Fibroblast of lung (primary cell): ENCODE measurements at regions not wholly inside any gene's neighbourhood (a gene's known extent, or its start where the extent isn't known, plus 50 kb on each side); places are given as distances from the start of the nearest gene placed in this dataset.

ENCODE experiments used
- DNase-seq, 2 donors: peaks; one replicate each; pipeline versions ENCODE4 v3.0.0 to v3.0.0-alpha.2; 2010; ENCODE audit warnings: low read depth in 2 of 2
- H2AFZ ChIP-seq: 2 replicates; pipeline ENCODE4 v1.5.1; 2012; ENCODE audit warnings: low read length, control low read depth, inconsistent platforms
- H3K27ac ChIP-seq: 2 replicates; pipeline ENCODE4 v1.5.1; 2011; ENCODE audit warnings: low read length, control low read depth; ENCODE audit not compliant: insufficient read depth
- H3K27me3 ChIP-seq: 2 replicates; pipeline ENCODE4 v1.5.1; 2011; ENCODE audit warnings: mild to moderate bottlenecking, low read length; ENCODE audit not compliant: control insufficient read depth, insufficient read depth
- H3K36me3 ChIP-seq: 2 replicates; pipeline ENCODE4 v1.5.1; 2011; ENCODE audit warnings: low read length; ENCODE audit not compliant: control insufficient read depth, insufficient read depth
- H3K4me1 ChIP-seq: 2 replicates; pipeline ENCODE4 v1.5.1; 2011; ENCODE audit warnings: low read length; ENCODE audit not compliant: control insufficient read depth, insufficient read depth; ENCODE audit errors: extremely low read depth
- H3K4me2 ChIP-seq: 2 replicates; pipeline ENCODE4 v1.5.1; 2011; ENCODE audit warnings: low read length, control low read depth; ENCODE audit not compliant: insufficient read depth; ENCODE audit errors: extremely low read depth
- H3K4me3 ChIP-seq, 4 experiments: fragments of 200-600 bp in 1 of 4; sonication (generic) in 1 of 4; replicated peaks in 1 of 4; 2 replicates each; pipeline ENCODE4 v1.5.1; 2011 to 2016; ENCODE audit warnings: low read length in 4 of 4, low read depth in 3 of 4, mild to moderate bottlenecking in 3 of 4, control low read depth in 2 of 4, inconsistent platforms in 1 of 4, mixed read lengths in 1 of 4; ENCODE audit not compliant: insufficient read depth in 1 of 4; ENCODE audit errors: control extremely low read depth in 1 of 4
- H3K79me2 ChIP-seq: 2 replicates; pipeline ENCODE4 v1.5.1; 2012; ENCODE audit warnings: mild to moderate bottlenecking, low read length, inconsistent platforms; ENCODE audit not compliant: control insufficient read depth, insufficient read depth
- H3K9ac ChIP-seq: 2 replicates; pipeline ENCODE4 v1.5.1; 2011; ENCODE audit warnings: mild to moderate bottlenecking, low read length, control low read depth; ENCODE audit not compliant: insufficient read depth
- H3K9me3 ChIP-seq: 2 replicates; pipeline ENCODE4 v1.5.1; 2012; ENCODE audit warnings: low read depth, low read length; ENCODE audit not compliant: control insufficient read depth, insufficient read depth
- H4K20me1 ChIP-seq: 2 replicates; pipeline ENCODE4 v1.5.1; 2011; ENCODE audit warnings: low read length; ENCODE audit not compliant: control insufficient read depth, insufficient read depth; ENCODE audit errors: extremely low read depth
- EZH2 ChIP-seq: IDR thresholded peaks from 2 replicates; pipeline ENCODE4 v1.5.1; 2012; ENCODE audit warnings: low read length, control low read depth, mild to moderate bottlenecking; ENCODE audit errors: missing control alignments
- TF ChIP-seq, protein P1 (sequence below), 2 donors: IDR thresholded peaks in 1 of 2; conservative IDR thresholded peaks in 1 of 2; 1 replicate in 1 of 2; 2 replicates in 1 of 2; pipeline ENCODE4 v1.5.1; 2011 to 2012; ENCODE audit warnings: low read length in 2 of 2, control low read depth in 1 of 2, inconsistent platforms in 1 of 2, low read depth in 1 of 2, mild to moderate bottlenecking in 1 of 2

DNA sequence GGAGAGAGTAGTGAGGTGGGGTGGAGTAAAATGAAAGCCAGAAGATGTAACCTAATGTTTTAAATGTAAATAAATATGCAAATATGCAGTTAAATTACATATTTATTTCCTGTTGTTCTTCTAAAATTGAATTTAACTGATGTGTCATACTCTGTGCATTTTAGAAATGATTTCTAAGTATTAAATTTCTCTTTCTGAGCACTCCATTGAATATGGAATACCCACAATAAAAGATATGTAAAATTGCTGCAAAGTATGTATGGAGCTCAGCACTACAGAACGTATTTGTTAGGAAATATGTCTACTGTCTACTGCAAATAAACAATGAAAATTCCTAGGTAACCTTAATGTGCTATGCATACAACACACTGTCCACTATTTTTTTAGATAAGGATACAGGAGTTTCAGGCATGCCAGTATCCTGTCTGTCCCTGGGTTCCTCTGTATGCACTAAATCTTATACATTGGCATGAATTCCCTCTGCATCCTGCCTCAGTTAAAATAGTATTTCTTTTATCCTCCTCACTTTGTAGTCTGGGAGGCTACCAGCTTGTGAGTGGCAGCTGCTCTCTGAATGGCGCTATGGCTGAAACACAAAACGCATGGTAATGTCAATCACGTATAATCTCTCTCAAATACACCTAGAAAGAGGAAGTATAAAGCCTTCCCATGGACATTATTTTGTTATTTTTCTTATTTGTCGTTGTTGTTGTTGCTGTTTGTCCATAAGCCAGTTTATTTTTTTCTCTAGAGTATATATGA lies 579.5 kb downstream of the PYDC2 start:
- no peaks in the 10 kb centered on the region for H3K4me1 ChIP-seq
- no peaks in the 10 kb centered on the region for H3K9me3 ChIP-seq
- TF ChIP-seq, protein P1, sequence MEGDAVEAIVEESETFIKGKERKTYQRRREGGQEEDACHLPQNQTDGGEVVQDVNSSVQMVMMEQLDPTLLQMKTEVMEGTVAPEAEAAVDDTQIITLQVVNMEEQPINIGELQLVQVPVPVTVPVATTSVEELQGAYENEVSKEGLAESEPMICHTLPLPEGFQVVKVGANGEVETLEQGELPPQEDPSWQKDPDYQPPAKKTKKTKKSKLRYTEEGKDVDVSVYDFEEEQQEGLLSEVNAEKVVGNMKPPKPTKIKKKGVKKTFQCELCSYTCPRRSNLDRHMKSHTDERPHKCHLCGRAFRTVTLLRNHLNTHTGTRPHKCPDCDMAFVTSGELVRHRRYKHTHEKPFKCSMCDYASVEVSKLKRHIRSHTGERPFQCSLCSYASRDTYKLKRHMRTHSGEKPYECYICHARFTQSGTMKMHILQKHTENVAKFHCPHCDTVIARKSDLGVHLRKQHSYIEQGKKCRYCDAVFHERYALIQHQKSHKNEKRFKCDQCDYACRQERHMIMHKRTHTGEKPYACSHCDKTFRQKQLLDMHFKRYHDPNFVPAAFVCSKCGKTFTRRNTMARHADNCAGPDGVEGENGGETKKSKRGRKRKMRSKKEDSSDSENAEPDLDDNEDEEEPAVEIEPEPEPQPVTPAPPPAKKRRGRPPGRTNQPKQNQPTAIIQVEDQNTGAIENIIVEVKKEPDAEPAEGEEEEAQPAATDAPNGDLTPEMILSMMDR (conservative IDR thresholded peaks at IDR 0.05 in 1 of 2, IDR thresholded peaks at IDR 0.05 in 1 of 2; ENCODE audit: low read depth in 1 of 2, low read length in 2 of 2), result no peak
- TF ChIP-seq EZH2, result no peak
- H3K36me3 ChIP-seq, result no peaks in the 10 kb centered on the region
- no peaks in the 10 kb centered on the region for H3K27me3 ChIP-seq
- no peak for DNase-seq
- H2AFZ ChIP-seq, result no peak overlapping the region
- H4K20me1 ChIP-seq, result no peaks in the 10 kb centered on the region
- H3K9ac ChIP-seq, result no peak overlapping the region
- H3K27ac ChIP-seq, result no peak overlapping the region
- no peaks in the 10 kb centered on the region for H3K79me2 ChIP-seq
- H3K4me3 ChIP-seq, result no peak overlapping the region
- no peak overlapping the region for H3K4me2 ChIP-seq

DNA sequence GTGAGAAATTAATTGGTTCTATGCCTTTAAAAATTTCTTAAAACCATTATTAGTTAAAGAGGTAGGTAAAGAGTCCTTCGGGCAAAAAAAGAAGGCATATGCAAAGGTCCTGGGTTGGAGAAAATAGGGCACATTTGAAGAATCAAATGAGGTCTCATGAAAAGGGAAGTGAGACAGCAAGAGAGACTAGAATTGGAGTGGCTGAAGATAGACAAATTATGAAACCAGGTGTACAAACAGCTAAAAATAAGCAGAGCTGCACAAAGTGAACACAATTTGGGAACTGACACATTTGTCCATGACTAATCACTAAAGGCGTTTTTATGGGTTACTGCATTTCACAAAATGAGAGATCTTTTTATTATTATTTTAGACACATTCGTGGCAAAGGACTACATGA lies 581.2 kb downstream of the PYDC2 start:
- Histone ChIP-seq H3K27me3 (no peaks in the 10 kb centered on the region), H4K20me1 (no peaks in the 10 kb centered on the region), H3K4me1 (no peaks in the 10 kb centered on the region), H3K79me2 (no peaks in the 10 kb centered on the region), H3K4me3 (no peak overlapping the region), H3K36me3 (no peaks in the 10 kb centered on the region), H3K9ac (no peak overlapping the region), H3K9me3 (no peaks in the 10 kb centered on the region), H3K4me2 (no peak overlapping the region), H3K27ac (no peak overlapping the region), H2AFZ (no peak overlapping the region)
- DNase-seq, result no peak
- no peak for TF ChIP-seq EZH2
- TF ChIP-seq, protein P1 (conservative IDR thresholded peaks at IDR 0.05 in 1 of 2, IDR thresholded peaks at IDR 0.05 in 1 of 2; ENCODE audit: low read depth in 1 of 2, low read length in 2 of 2), result no peak

DNA sequence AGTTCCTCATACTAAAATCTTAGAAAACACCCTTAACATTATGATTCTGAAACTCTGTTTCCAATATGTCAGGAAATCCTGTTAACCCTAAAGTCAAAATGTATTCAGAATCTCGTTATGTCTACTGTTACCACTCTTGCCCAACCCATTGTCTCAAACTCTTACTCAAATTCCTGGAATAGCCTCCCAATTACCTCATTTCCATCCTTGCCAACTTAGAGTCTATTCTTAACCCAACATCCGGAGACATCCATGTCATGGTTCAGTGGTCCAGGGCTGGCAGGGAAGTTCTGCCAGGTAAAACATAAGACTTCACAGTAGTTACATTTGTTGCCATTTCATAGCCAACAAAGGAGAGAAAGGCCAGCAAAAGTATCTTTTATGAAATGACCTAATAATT lies 593.9 kb downstream of the PYDC2 start:
- no peaks in the 10 kb centered on the region for H3K36me3 ChIP-seq
- H2AFZ ChIP-seq, result no peak overlapping the region
- H4K20me1 ChIP-seq, result no peaks in the 10 kb centered on the region
- no peaks in the 10 kb centered on the region for H3K79me2 ChIP-seq
- DNase-seq, result peak in 1 of 2 donors; percentile 79
- no peaks in the 10 kb centered on the region for H3K4me1 ChIP-seq
- H3K27me3 ChIP-seq, result no peaks in the 10 kb centered on the region
- H3K4me2 ChIP-seq, result no peak overlapping the region
- no peak overlapping the region for H3K9ac ChIP-seq
- no peaks in the 10 kb centered on the region for H3K9me3 ChIP-seq
- H3K4me3 ChIP-seq, result no peak overlapping the region
- TF ChIP-seq EZH2, result no peak
- TF ChIP-seq, protein P1 (conservative IDR thresholded peaks at IDR 0.05 in 1 of 2, IDR thresholded peaks at IDR 0.05 in 1 of 2; ENCODE audit: low read depth in 1 of 2, low read length in 2 of 2), result no peak
- no peak overlapping the region for H3K27ac ChIP-seq
